22Rv1 (cell line): ENCODE measurements at regions not wholly inside any gene's neighbourhood (a gene's known extent, or its start where the extent isn't known, plus 50 kb on each side); places are given as distances from the start of the nearest gene placed in this dataset.

ENCODE experiments used
- ZFX ChIP-seq: fragments of 450-650 bp; IDR thresholded peaks from 2 replicates; pipeline ENCODE4 v1.6.1; 2017; ENCODE audit warnings: antibody characterized with exemption, borderline replicate concordance
- TF ChIP-seq, protein P1 (sequence below): fragments of 450-650 bp; IDR thresholded peaks from 2 replicates; pipeline ENCODE4 v1.5.1; 2017; ENCODE audit warnings: mild to moderate bottlenecking

DNA sequence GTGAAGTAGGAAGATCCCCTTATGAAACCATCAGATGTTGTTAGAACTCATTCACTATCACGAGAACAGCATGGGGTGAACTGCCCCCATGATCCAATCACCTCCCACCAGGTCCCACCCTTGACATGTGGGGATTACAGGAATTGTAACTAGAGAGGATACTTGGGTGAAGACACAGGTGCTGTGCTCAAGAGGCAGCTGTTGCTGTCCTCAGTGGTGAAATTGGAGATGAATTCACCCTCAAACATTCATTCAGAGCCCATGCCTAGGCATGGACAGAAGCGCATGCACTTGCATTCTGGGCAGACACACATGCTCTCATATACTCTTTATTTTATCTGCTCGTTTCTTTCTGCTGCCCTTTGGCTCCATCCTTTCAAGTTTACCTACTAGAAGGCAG, 385.0 kb downstream of the INSC start:
- TF ChIP-seq, protein P1, sequence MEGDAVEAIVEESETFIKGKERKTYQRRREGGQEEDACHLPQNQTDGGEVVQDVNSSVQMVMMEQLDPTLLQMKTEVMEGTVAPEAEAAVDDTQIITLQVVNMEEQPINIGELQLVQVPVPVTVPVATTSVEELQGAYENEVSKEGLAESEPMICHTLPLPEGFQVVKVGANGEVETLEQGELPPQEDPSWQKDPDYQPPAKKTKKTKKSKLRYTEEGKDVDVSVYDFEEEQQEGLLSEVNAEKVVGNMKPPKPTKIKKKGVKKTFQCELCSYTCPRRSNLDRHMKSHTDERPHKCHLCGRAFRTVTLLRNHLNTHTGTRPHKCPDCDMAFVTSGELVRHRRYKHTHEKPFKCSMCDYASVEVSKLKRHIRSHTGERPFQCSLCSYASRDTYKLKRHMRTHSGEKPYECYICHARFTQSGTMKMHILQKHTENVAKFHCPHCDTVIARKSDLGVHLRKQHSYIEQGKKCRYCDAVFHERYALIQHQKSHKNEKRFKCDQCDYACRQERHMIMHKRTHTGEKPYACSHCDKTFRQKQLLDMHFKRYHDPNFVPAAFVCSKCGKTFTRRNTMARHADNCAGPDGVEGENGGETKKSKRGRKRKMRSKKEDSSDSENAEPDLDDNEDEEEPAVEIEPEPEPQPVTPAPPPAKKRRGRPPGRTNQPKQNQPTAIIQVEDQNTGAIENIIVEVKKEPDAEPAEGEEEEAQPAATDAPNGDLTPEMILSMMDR: no peak
- TF ChIP-seq ZFX: no peak
